H1 (cell line): ENCODE measurements at regions not wholly inside any gene's neighbourhood (a gene's known extent, or its start where the extent isn't known, plus 50 kb on each side); places are given as distances from the start of the nearest gene placed in this dataset.

Source experiments
- CTCF ChIA-PET: fragments of 300-600 bp; sonication (Branson Sonifier 250); formaldehyde crosslinking; loops from one replicate; lab custom pipeline; 2021; ENCODE audit not compliant: partially characterized antibody; lab: Charles Lee
- POLR2A ChIA-PET: fragments of 300-600 bp; sonication (Branson Sonifier 250); formaldehyde crosslinking; loops from one replicate; lab custom pipeline; 2021; ENCODE audit warnings: inconsistent platforms; ENCODE audit not compliant: partially characterized antibody; lab: Charles Lee
- DNase-seq, 2 experiments: peaks; one replicate each; pipeline versions ENCODE4 v3.0.0 to v3.0.0-alpha.2; 2010 to 2022; ENCODE audit warnings: low spot score in 2 of 2, low read depth in 1 of 2, mixed read lengths in 1 of 2
- FAIRE-seq: peaks from 2 replicates; lab custom pipeline; 2011; peaks lifted over from hg19 to GRCh38; lab: Jason Lieb, UNC
- H2AFZ ChIP-seq: 2 replicates; pipeline ENCODE4 v1.8.1; 2012; ENCODE audit warnings: low read length, inconsistent platforms
- H2AK5ac ChIP-seq: 2 replicates; pipeline ENCODE4 v1.6.1; 2013; ENCODE audit warnings: low read depth, low read length
- H2BK120ac ChIP-seq: replicated peaks from 2 replicates; pipeline ENCODE3; 2013; ENCODE audit warnings: low read depth, low read length, inconsistent platforms
- H2BK12ac ChIP-seq: 2 replicates; pipeline ENCODE4 v1.6.1; 2013; ENCODE audit warnings: low read depth, low read length
- H2BK15ac ChIP-seq: 2 replicates; pipeline ENCODE4 v1.6.1; 2013; ENCODE audit warnings: low read length
- H2BK20ac ChIP-seq: 2 replicates; pipeline ENCODE4 v1.6.1; 2013; ENCODE audit warnings: low read length
- H2BK5ac ChIP-seq: 2 replicates; pipeline ENCODE4 v1.6.1; 2013; ENCODE audit warnings: low read depth, low read length
- H3K14ac ChIP-seq: 2 replicates; pipeline ENCODE4 v1.6.1; 2013; ENCODE audit warnings: inconsistent platforms; ENCODE audit not compliant: insufficient read length
- H3K18ac ChIP-seq: 2 replicates; pipeline ENCODE4 v1.6.1; 2013; ENCODE audit warnings: low read length; ENCODE audit errors: extremely low read depth
- H3K23ac ChIP-seq: 2 replicates; pipeline ENCODE4 v1.6.1; 2013; ENCODE audit warnings: inconsistent platforms; ENCODE audit not compliant: insufficient read length
- H3K23me2 ChIP-seq: 2 replicates; pipeline ENCODE4 v1.6.1; 2013; ENCODE audit warnings: low read depth, low read length
- H3K27ac ChIP-seq: 2 replicates; pipeline ENCODE4 v1.6.1; 2011; ENCODE audit warnings: low read depth, low read length, inconsistent platforms
- H3K27me3 ChIP-seq, 4 experiments: replicated peaks in 1 of 4; 1 replicate in 1 of 4; 2 replicates in 3 of 4; pipeline versions ENCODE4 v1.6.1 to v1.8.1; 2011 to 2013; ENCODE audit warnings: low read length in 3 of 4, mild to moderate bottlenecking in 3 of 4, inconsistent platforms in 2 of 4, mixed read lengths in 2 of 4, moderate library complexity in 1 of 4; ENCODE audit not compliant: control insufficient read depth in 3 of 4, insufficient read depth in 3 of 4; ENCODE audit errors: extremely low read depth in 1 of 4
- H3K36me3 ChIP-seq, 4 experiments: 2 replicates each; pipeline versions ENCODE4 v1.6.1 to v1.8.1; 2011 to 2013; ENCODE audit warnings: mild to moderate bottlenecking in 4 of 4, low read length in 3 of 4, moderate library complexity in 2 of 4, control low read depth in 1 of 4, inconsistent platforms in 1 of 4; ENCODE audit not compliant: insufficient read depth in 4 of 4, control insufficient read depth in 2 of 4
- H3K4ac ChIP-seq: replicated peaks from 2 replicates; pipeline ENCODE3; 2013; ENCODE audit warnings: low read length, low read depth, mixed read lengths, inconsistent platforms; ENCODE audit not compliant: insufficient read length
- H3K4me1 ChIP-seq, 4 experiments: replicated peaks in 1 of 4; 1 replicate in 1 of 4; 2 replicates in 3 of 4; pipeline versions ENCODE4 v1.6.1 to v1.8.1; 2011 to 2013; ENCODE audit warnings: low read length in 3 of 4, inconsistent platforms in 2 of 4, mixed read lengths in 1 of 4; ENCODE audit not compliant: insufficient read depth in 4 of 4, control insufficient read depth in 3 of 4
- H3K4me2 ChIP-seq, 2 experiments: 2 replicates each; pipeline versions ENCODE4 v1.6.1 to v1.8.1; 2011 to 2013; ENCODE audit warnings: low read depth in 2 of 2, low read length in 2 of 2, control low read depth in 1 of 2, inconsistent platforms in 1 of 2, mild to moderate bottlenecking in 1 of 2; ENCODE audit not compliant: insufficient read depth in 1 of 2
- H3K4me3 ChIP-seq, 4 experiments: fragments of 200-600, 300-600 bp in 1 of 4; sonication (generic), shearing (Covaris generic), sonication (Bioruptor Twin) in 1 of 4; 2 replicates each; pipeline versions ENCODE4 v1.5.1 to v1.8.1; 2011 to 2016; ENCODE audit warnings: low read length in 4 of 4, low read depth in 3 of 4, control low read depth in 2 of 4, inconsistent platforms in 2 of 4, mild to moderate bottlenecking in 2 of 4, mixed read lengths in 1 of 4, moderate library complexity in 1 of 4; ENCODE audit not compliant: insufficient read depth in 2 of 4; ENCODE audit errors: extremely low read depth in 1 of 4
- H3K56ac ChIP-seq: replicated peaks from 2 replicates; pipeline ENCODE3; 2013; ENCODE audit warnings: low read depth, mild to moderate bottlenecking, mixed read lengths, low read length, inconsistent platforms; ENCODE audit not compliant: insufficient read length
- H3K79me1 ChIP-seq: 2 replicates; pipeline ENCODE4 v1.6.1; 2013; ENCODE audit warnings: low read depth, low read length, control low read depth
- H3K79me2 ChIP-seq, 2 experiments: 2 replicates each; pipeline versions ENCODE4 v1.6.1 to v1.8.1; 2012 to 2013; ENCODE audit warnings: low read length in 2 of 2, mild to moderate bottlenecking in 2 of 2, inconsistent platforms in 1 of 2; ENCODE audit not compliant: insufficient read depth in 2 of 2, control insufficient read depth in 1 of 2
- H3K9ac ChIP-seq, 4 experiments: replicated peaks in 1 of 4; 1 replicate in 1 of 4; 2 replicates in 3 of 4; pipeline versions ENCODE4 v1.6.1 to v1.8.1; 2011 to 2013; ENCODE audit warnings: low read depth in 3 of 4, low read length in 3 of 4, control low read depth in 2 of 4, mild to moderate bottlenecking in 2 of 4, moderate library complexity in 2 of 4, inconsistent platforms in 1 of 4; ENCODE audit errors: extremely low read depth in 1 of 4
- H3K9me3 ChIP-seq, 2 experiments: 2 replicates each; pipeline versions ENCODE4 v1.6.1 to v1.8.1; 2012 to 2013; ENCODE audit warnings: mild to moderate bottlenecking in 2 of 2, moderate library complexity in 2 of 2, control low read depth in 1 of 2, inconsistent platforms in 1 of 2, low read depth in 1 of 2, low read length in 1 of 2, mixed read lengths in 1 of 2; ENCODE audit not compliant: insufficient read depth in 2 of 2
- H4K20me1 ChIP-seq, 2 experiments: replicated peaks in 1 of 2; 2 replicates each; pipeline versions ENCODE3 to v1.8.1; 2011 to 2013; ENCODE audit warnings: inconsistent platforms in 2 of 2, low read length in 2 of 2, mild to moderate bottlenecking in 1 of 2; ENCODE audit not compliant: insufficient read depth in 2 of 2, control insufficient read depth in 1 of 2
- H4K5ac ChIP-seq: 2 replicates; pipeline ENCODE4 v1.6.1; 2013; ENCODE audit warnings: low read length, low read depth, mixed read lengths, inconsistent platforms; ENCODE audit not compliant: insufficient read length
- H4K8ac ChIP-seq: 2 replicates; pipeline ENCODE4 v1.8.0; 2013; ENCODE audit warnings: mild to moderate bottlenecking, moderate library complexity, low read length, inconsistent platforms; ENCODE audit not compliant: insufficient read depth; ENCODE audit errors: extremely low read depth
- H4K91ac ChIP-seq: replicated peaks from 2 replicates; pipeline ENCODE3; 2013; ENCODE audit warnings: low read length, mixed read lengths, inconsistent platforms; ENCODE audit not compliant: insufficient read length
- ASH2L ChIP-seq: fragments of 200-600, 300-600 bp; sonication (generic); IDR thresholded peaks from one replicate; pipeline ENCODE4 v1.7.1; 2017; ENCODE audit warnings: low read length
- CTCF ChIP-seq, 3 experiments: IDR thresholded peaks; 1 replicate in 2 of 3; 2 replicates in 1 of 3; pipeline versions ENCODE4 v1.5.1 to v1.6.1; 2011; ENCODE audit warnings: low read length in 3 of 3, mild to moderate bottlenecking in 3 of 3, inconsistent platforms in 2 of 3, low read depth in 1 of 3, moderate library complexity in 1 of 3; ENCODE audit not compliant: insufficient read depth in 1 of 3; ENCODE audit errors: control extremely low read depth in 1 of 3
- E2F6 ChIP-seq: IDR thresholded peaks from 2 replicates; pipeline ENCODE4 v1.6.1; 2012; ENCODE audit warnings: inconsistent platforms
- EZH2 ChIP-seq: fragments of 200-600 bp; sonication (generic); IDR thresholded peaks from 2 replicates; pipeline ENCODE4 v1.7.1; 2012; ENCODE audit warnings: low read depth, mild to moderate bottlenecking, moderate library complexity, low read length, inconsistent platforms; ENCODE audit not compliant: severe bottlenecking
- MAX ChIP-seq: IDR thresholded peaks from 2 replicates; pipeline ENCODE4 v1.6.1; 2012; ENCODE audit warnings: inconsistent platforms
- POLR2A ChIP-seq, 2 experiments: IDR thresholded peaks; 1 replicate in 1 of 2; 2 replicates in 1 of 2; pipeline ENCODE4 v1.6.1; 2011; ENCODE audit warnings: low read depth in 2 of 2, low read length in 2 of 2, mild to moderate bottlenecking in 2 of 2; ENCODE audit errors: control extremely low read depth in 1 of 2
- SAP30 ChIP-seq: fragments of 300-600 bp; sonication (generic); IDR thresholded peaks from 2 replicates; pipeline ENCODE4 v1.7.1; 2012; ENCODE audit warnings: low read length, moderate library complexity, mild to moderate bottlenecking, inconsistent platforms; ENCODE audit not compliant: insufficient read depth, insufficient replicate concordance
- SIRT6 ChIP-seq: IDR thresholded peaks from one replicate; pipeline ENCODE4 v1.7.1; 2012; ENCODE audit warnings: low read length, inconsistent platforms
- SP2 ChIP-seq: IDR thresholded peaks from 2 replicates; pipeline ENCODE4 v1.6.1; 2012; ENCODE audit warnings: mild to moderate bottlenecking, low read length, inconsistent platforms
- SUZ12 ChIP-seq: fragments of 200-600 bp; sonication (generic); IDR thresholded peaks from 2 replicates; pipeline ENCODE4 v1.6.1; 2012; ENCODE audit warnings: mild to moderate bottlenecking, inconsistent platforms, low read length, moderate library complexity, mixed read lengths
- TAF7 ChIP-seq: optimal IDR thresholded peaks from 2 replicates; pipeline ENCODE3; 2011; ENCODE audit warnings: low read depth, mild to moderate bottlenecking, inconsistent platforms, low read length, moderate library complexity, borderline replicate concordance
- TCF12 ChIP-seq: IDR thresholded peaks from 2 replicates; pipeline ENCODE4 v1.6.1; 2011; ENCODE audit warnings: low read depth, mild to moderate bottlenecking, low read length
- WGBS, 2 experiments: shearing (Covaris generic) in 1 of 2; methylation state at CpG; one replicate each; pipeline versions ENCODE4 v1.1.6 to v1.1.7; 2013 to 2015; ENCODE audit warnings: low lambda C conversion rate in 2 of 2, mixed read lengths in 2 of 2, inconsistent platforms in 1 of 2, low coverage in 1 of 2, missing lambda C conversion rate in 1 of 2; ENCODE audit not compliant: insufficient replicate concordance in 2 of 2, insufficient coverage in 1 of 2, insufficient read length in 1 of 2; ENCODE audit errors: extremely low coverage in 1 of 2, missing lambda C conversion rate in 1 of 2; 5-methylcytosine and 5-hydroxymethylcytosine counted together

- H3K4me1 ChIP-seq: no peaks in the 10 kb centered on the region
- no peaks in the 10 kb centered on the region for H4K20me1 ChIP-seq
- H2AFZ ChIP-seq: no peak overlapping the region
- no peak overlapping the region for H3K14ac ChIP-seq
- DNase-seq (no peak), FAIRE-seq (no peak)
- H3K79me1 ChIP-seq: no peaks in the 10 kb centered on the region
- no peaks in the 10 kb centered on the region for H3K9me3 ChIP-seq
- H3K18ac ChIP-seq: no peak overlapping the region
- 95% methylated on average over 4 of the region's 4 CpGs; no CpG with 5 or more reads in 1 of the 2 experiments for WGBS, 2 experiments
- H4K8ac ChIP-seq: no peak overlapping the region
- H3K79me2 ChIP-seq: no peaks in the 10 kb centered on the region
- no peak overlapping the region for H3K4me3 ChIP-seq
- no peak overlapping the region for H2AK5ac ChIP-seq
- no peak overlapping the region for H2BK120ac ChIP-seq
- H3K4ac ChIP-seq: no peak overlapping the region
- no peaks in the 10 kb centered on the region for H3K36me3 ChIP-seq
- H2BK5ac ChIP-seq: no peak overlapping the region
- H3K4me2 ChIP-seq: no peak overlapping the region
- H3K27me3 ChIP-seq: no peaks in the 10 kb centered on the region
- ChIA-PET POLR2A (no interaction called here), CTCF (no interaction called here)
- H2BK15ac ChIP-seq: no peak overlapping the region
- TF ChIP-seq ASH2L: no peak
- no peak for TF ChIP-seq CTCF (IDR thresholded peaks at IDR 0.05; ENCODE audit: control extremely low read depth in 1 of 3, insufficient read depth in 1 of 3, low read depth in 1 of 3, low read length in 3 of 3)
- no peak for TF ChIP-seq TCF12
- no peak for TF ChIP-seq EZH2
- no peak for TF ChIP-seq TAF7
- TF ChIP-seq SIRT6: no peak
- no peak for TF ChIP-seq POLR2A (IDR thresholded peaks at IDR 0.05; ENCODE audit: control extremely low read depth in 1 of 2, low read depth in 2 of 2, low read length in 2 of 2)
- no peak for TF ChIP-seq E2F6
- no peak for TF ChIP-seq MAX
- no peak for TF ChIP-seq SP2
- no peak for TF ChIP-seq SUZ12
- TF ChIP-seq SAP30: no peak
- H4K5ac ChIP-seq: no peak overlapping the region
- H2BK20ac ChIP-seq: no peak overlapping the region
- H3K27ac ChIP-seq: no peak overlapping the region
- no peak overlapping the region for H3K9ac ChIP-seq
- no peak overlapping the region for H4K91ac ChIP-seq
- no peaks in the 10 kb centered on the region for H3K23me2 ChIP-seq
- H3K56ac ChIP-seq: no peak overlapping the region
- no peak overlapping the region for H2BK12ac ChIP-seq
- no peak overlapping the region for H3K23ac ChIP-seq
Observed at GRCh38 chr16:6034511-6034910, 936.9 kb upstream of the EEF2KMT start.
